ENCODE measurements at regions not wholly inside any gene's neighbourhood (a gene's known extent, or its start where the extent isn't known, plus 50 kb on each side); places are given as distances from the start of the nearest gene placed in this dataset.
A peak's percentile ranks its signal among the peaks of the same experiment; 100 is the strongest.

DNA sequence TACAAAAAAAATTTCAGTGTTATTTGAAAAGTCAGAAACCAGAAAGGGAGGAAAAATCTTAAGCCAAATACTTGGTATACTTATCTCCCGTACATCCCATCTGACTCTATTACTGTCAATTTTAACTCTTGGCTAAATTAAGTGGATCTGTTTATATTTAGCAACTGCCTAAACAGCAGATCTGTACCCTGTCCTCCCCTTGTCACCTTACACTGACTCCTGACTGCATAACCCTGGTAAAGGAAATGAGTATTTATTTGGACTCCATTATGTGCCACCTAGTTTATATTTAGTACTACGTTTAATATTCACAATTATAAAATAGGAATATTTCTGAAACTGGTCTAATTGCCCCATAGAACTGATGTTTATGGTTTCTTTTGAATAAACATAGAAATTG lies 730.2 kb upstream of the GJE1 start:
- H3K36me3 ChIP-seq, result no peaks in the 10 kb centered on the region
- TF ChIP-seq POLR2A (IDR thresholded peaks at IDR 0.05), result no peak
- TF ChIP-seq, protein P1, sequence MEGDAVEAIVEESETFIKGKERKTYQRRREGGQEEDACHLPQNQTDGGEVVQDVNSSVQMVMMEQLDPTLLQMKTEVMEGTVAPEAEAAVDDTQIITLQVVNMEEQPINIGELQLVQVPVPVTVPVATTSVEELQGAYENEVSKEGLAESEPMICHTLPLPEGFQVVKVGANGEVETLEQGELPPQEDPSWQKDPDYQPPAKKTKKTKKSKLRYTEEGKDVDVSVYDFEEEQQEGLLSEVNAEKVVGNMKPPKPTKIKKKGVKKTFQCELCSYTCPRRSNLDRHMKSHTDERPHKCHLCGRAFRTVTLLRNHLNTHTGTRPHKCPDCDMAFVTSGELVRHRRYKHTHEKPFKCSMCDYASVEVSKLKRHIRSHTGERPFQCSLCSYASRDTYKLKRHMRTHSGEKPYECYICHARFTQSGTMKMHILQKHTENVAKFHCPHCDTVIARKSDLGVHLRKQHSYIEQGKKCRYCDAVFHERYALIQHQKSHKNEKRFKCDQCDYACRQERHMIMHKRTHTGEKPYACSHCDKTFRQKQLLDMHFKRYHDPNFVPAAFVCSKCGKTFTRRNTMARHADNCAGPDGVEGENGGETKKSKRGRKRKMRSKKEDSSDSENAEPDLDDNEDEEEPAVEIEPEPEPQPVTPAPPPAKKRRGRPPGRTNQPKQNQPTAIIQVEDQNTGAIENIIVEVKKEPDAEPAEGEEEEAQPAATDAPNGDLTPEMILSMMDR (IDR thresholded peaks at IDR 0.05), result no peak
- H3K4me3 ChIP-seq, result peak overlapping the region in 6 of 12 donors; percentile 37 to 52 (median 47)
- H3K27ac ChIP-seq, result peak overlapping the region; percentile 58 to 82 (median 76)
- intact Hi-C loops (cut with DNase I), result loop anchor here in 4 of 10 donors (5.0 to 10.0 kb wide), 6 partner anchors 40 to 628 kb away; no protein-coding TSS in a partner anchor
- H3K27me3 ChIP-seq, result no peaks in the 10 kb centered on the region
- peaks cover 0 to 8% (median under 1%) of the 10 kb centered on the region in 12 donors for H3K9me3 ChIP-seq
- H3K4me1 ChIP-seq, result peaks cover 0 to 23% (median 5%) of the 10 kb centered on the region in 12 donors
- ATAC-seq (peak; percentile 89 to 94 (median 91)), DNase-seq (no peak)
- 31 to 43% (median 35%) methylated on average over 2 of the region's 2 CpGs for WGBS, 4 donors

DNA sequence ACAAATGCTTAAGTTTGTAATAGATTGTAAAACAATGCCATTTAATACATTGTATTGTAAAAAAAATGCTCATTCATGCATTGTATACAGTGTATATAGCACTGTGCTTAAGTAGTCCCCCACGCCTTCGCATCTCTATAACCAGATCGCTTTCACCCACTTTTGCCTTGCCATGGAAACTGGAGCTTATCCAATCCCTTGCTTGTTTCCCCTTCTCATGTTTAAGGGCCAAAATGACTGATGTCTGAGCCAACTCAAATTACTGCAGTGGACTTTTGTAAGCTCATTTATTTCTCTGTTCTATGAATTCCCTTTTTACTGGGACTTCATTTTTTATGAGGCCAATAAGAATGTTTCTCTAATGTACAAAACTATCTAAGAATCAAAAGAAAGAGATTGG lies 730.9 kb upstream of the GJE1 start:
- H3K4me1 ChIP-seq, result peaks cover 0 to 23% (median 5%) of the 10 kb centered on the region in 12 donors

DNA sequence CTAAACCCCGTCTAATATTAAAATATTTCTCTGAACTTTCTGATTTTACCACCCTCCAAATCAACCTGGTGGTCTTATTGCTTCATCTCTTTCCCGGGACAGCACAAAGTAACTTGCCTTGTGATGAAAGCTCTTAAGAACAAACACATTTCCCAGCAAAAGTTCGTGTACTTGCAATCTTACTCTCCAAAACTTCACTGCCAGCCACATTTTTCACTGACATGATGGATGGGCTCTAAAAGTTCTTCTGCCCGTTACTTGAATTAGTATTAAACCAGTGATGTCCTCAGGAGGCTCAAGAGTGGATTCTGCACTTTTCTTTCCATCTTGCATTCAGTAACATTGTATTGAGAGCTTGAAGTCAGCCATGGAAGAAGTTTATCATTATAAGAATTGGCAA lies 731.6 kb upstream of the GJE1 start:
- Histone ChIP-seq H3K9me3 (no peaks in the 10 kb centered on the region), H3K4me3 (no peak overlapping the region), H3K27ac (peak overlapping the region in 1 of 12 donors; percentile 58), H3K36me3 (no peaks in the 10 kb centered on the region), H3K4me1 (peaks cover 0 to 23% (median 5%) of the 10 kb centered on the region in 12 donors), H3K27me3 (no peaks in the 10 kb centered on the region)
- TF ChIP-seq, protein P1 (IDR thresholded peaks at IDR 0.05), result no peak
- no peak for TF ChIP-seq POLR2A (IDR thresholded peaks at IDR 0.05)
- ATAC-seq (no peak), DNase-seq (no peak)
- intact Hi-C loops (cut with DNase I), result loop anchor here in 4 of 10 donors (5.0 to 10.0 kb wide), 6 partner anchors 39 to 626 kb away; no protein-coding TSS in a partner anchor
- WGBS, 4 donors, result 68 to 82% (median 72%) methylated on average over 4 of the region's 4 CpGs

More for the DNA sequence above, 730.9 kb upstream of the GJE1 start:
- Histone ChIP-seq H3K4me3 (no peak overlapping the region), H3K27me3 (no peaks in the 10 kb centered on the region), H3K9me3 (peaks cover 0 to 5% (median 0%) of the 10 kb centered on the region in 12 donors), H3K27ac (peak overlapping the region in 9 of 12 donors; percentile 2 to 82 (median 74)), H3K36me3 (no peaks in the 10 kb centered on the region)
- DNase-seq, result no peak
- TF ChIP-seq, protein P1 (IDR thresholded peaks at IDR 0.05), result no peak
- TF ChIP-seq POLR2A (IDR thresholded peaks at IDR 0.05), result no peak
- ATAC-seq, result no peak
- intact Hi-C loops (cut with DNase I), result loop anchor here in 4 of 10 donors (5.0 to 10.0 kb wide), 6 partner anchors 40 to 627 kb away; no protein-coding TSS in a partner anchor
- 84 to 87% (median 85%) methylated on average over 3 of the region's 3 CpGs for WGBS, 4 donors

DNA sequence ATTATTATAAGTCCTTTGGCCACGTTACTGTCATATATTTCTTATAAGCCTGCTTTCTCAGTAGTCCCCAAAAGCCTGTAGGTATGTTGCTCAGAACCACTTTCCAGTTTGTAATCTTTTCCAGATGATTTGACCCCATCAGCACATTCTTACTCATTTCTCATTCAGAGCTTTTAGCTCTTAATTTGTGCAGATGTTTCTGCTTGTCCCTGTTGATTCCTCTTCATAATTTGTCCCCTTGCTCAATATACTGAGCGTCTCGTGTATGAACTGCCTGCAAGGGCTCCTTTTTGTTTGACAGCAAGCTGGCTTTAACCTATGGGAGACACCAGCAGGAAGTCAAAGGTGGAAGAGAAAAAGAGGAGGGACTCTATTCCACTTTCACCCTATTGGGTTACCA lies 733.8 kb upstream of the GJE1 start:
- no peak overlapping the region for H3K27ac ChIP-seq
- no peaks in the 10 kb centered on the region for H3K27me3 ChIP-seq
- no peak overlapping the region for H3K4me3 ChIP-seq
- 77 to 91% (median 85%) methylated on average over 3 of the region's 3 CpGs for WGBS, 4 donors
- ATAC-seq (no peak), DNase-seq (no peak)
- H3K36me3 ChIP-seq, result no peaks in the 10 kb centered on the region
- intact Hi-C loops (cut with DNase I), result no loop called here
- TF ChIP-seq POLR2A (IDR thresholded peaks at IDR 0.05), result no peak
- TF ChIP-seq, protein P1 (IDR thresholded peaks at IDR 0.05), result no peak
- peaks cover 0 to 23% (median 5%) of the 10 kb centered on the region in 12 donors for H3K4me1 ChIP-seq
- no peaks in the 10 kb centered on the region for H3K9me3 ChIP-seq

Data from heart left ventricle (tissue), 16 donors.